GM23338 (cell line): ENCODE measurements at regions not wholly inside any gene's neighbourhood (a gene's known extent, or its start where the extent isn't known, plus 50 kb on each side); places are given as distances from the start of the nearest gene placed in this dataset.

ENCODE experiments used
- EZH2 ChIP-seq: fragments of 200-600 bp; sonication (generic); IDR thresholded peaks from one replicate; pipeline ENCODE4 v1.8.0; 2017; ENCODE audit warnings: antibody characterized with exemption, mild to moderate bottlenecking, low read depth; ENCODE audit not compliant: unreplicated experiment
- JUNB ChIP-seq: IDR thresholded peaks from one replicate; pipeline ENCODE4 v1.6.1; 2016; ENCODE audit warnings: antibody characterized with exemption; ENCODE audit not compliant: unreplicated experiment
- STAT1 ChIP-seq: IDR thresholded peaks from one replicate; pipeline ENCODE4 v1.6.1; 2016; ENCODE audit warnings: antibody characterized with exemption; ENCODE audit not compliant: unreplicated experiment

GRCh38 chr17:6913608-6914443, 82.0 kb upstream of the ALOX12 start:
- TF ChIP-seq STAT1 = no peak
- TF ChIP-seq JUNB = no peak
- TF ChIP-seq EZH2 = no peak
